WI38 (cell line): ENCODE measurements at regions not wholly inside any gene's neighbourhood (a gene's known extent, or its start where the extent isn't known, plus 50 kb on each side); places are given as distances from the start of the nearest gene placed in this dataset.

Source experiments
- H3K4me3 ChIP-seq: 2 replicates; pipeline ENCODE4 v1.5.1; 2011; ENCODE audit warnings: low read depth, mild to moderate bottlenecking, control low read depth, low read length
- CTCF ChIP-seq: IDR thresholded peaks from 2 replicates; pipeline ENCODE4 v1.5.1; 2012; ENCODE audit warnings: low read depth, mild to moderate bottlenecking, control low read depth, low read length

- TF ChIP-seq CTCF: no peak
Measured at GRCh38 chr22:48335442-48336139, 1492.1 kb downstream of the BRD1 start.

GRCh38 chr22:48334971-48335370 is 1492.7 kb downstream of the BRD1 start:
- TF ChIP-seq CTCF: no peak
- H3K4me3 ChIP-seq: no peak overlapping the region

More at GRCh38 chr22:48335442-48336139, 1492.1 kb downstream of the BRD1 start:
- H3K4me3 ChIP-seq: no peak overlapping the region

- H3K4me3 ChIP-seq: no peak overlapping the region
- TF ChIP-seq CTCF: no peak
Measured at GRCh38 chr22:48333816-48334735, 1493.6 kb downstream of the BRD1 start.

GRCh38 chr22:48333323-48333763 is 1494.3 kb downstream of the BRD1 start:
- no peak for TF ChIP-seq CTCF
- H3K4me3 ChIP-seq: no peak overlapping the region

GRCh38 chr22:48332438-48333322 is 1495.0 kb downstream of the BRD1 start:
- TF ChIP-seq CTCF: no peak
- H3K4me3 ChIP-seq: no peak overlapping the region

- H3K4me3 ChIP-seq: no peak overlapping the region
- no peak for TF ChIP-seq CTCF
Measured at GRCh38 chr22:48331691-48332220, 1495.9 kb downstream of the BRD1 start.
